ENCODE measurements at regions not wholly inside any gene's neighbourhood (a gene's known extent, or its start where the extent isn't known, plus 50 kb on each side); places are given as distances from the start of the nearest gene placed in this dataset.
"Not testable (repeated sequence)": the region's sequence is repeated elsewhere in the genome, so short reads cannot be mapped to it uniquely, and the experiment has no call there.

GRCh38 chr6:26720663-26721218, 61.2 kb upstream of the ZNF322 start:
- peak; percentile 23 for FAIRE-seq

GRCh38 chr6:26730019-26730766, 70.6 kb upstream of the ZNF322 start:
- FAIRE-seq = not testable (repeated sequence)

GRCh38 chr6:26734776-26735472, 75.4 kb upstream of the ZNF322 start:
- peak; percentile 95 for FAIRE-seq

DNA sequence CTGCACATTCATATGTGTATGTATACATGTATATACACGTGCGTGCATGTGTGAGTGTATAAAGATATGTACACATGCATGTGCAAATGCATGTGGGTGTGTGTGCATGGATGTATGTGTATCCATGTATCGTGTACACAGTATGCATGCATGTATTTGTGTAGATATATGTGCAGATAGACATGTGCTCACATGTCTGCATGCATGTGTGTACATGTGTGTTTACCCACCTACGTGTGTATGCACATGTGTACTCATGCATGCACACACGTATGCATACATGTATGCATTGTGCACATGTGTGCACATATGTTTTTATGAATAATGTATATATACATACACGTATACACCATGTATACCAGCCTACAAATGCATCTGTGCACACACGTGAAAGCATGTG, 80.3 kb upstream of the ZNF322 start:
- FAIRE-seq = no peak

DNA sequence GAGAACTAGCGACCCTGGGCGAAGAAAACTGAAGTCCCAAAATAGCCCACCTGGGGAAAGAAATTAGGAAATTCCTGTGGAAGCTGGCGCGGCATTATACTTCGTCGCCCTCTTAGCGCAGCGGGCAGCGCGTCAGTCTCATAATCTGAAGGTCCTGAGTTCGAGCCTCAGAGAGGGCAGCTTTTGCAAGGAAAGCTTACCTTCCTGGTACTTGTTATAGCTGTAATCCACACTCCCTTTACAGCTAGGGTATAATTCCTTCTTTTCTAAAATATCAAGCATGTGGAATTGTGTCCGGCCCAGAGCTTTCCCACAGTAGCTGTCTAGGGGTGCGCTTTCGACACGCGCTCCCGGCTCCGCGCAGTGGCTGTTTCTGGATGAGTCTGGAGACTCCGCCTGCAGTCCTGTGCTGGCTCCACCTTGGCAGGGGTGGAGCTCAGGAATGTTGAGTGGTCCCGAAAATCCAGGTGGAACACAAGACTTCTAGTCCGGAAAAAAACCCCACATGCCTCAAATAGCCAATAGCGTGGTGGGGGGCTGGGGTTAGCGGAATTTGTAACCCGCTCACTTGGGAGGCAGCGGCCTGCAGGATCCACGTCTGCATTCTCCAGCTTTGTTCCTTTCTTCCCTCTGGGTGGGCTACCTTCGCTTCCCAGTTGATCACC, 83.7 kb upstream of the ZNF322 start:
- peak; percentile 88 for FAIRE-seq

- FAIRE-seq = no peak
Measured at GRCh38 chr6:26743941-26744699, 84.6 kb upstream of the ZNF322 start.

DNA sequence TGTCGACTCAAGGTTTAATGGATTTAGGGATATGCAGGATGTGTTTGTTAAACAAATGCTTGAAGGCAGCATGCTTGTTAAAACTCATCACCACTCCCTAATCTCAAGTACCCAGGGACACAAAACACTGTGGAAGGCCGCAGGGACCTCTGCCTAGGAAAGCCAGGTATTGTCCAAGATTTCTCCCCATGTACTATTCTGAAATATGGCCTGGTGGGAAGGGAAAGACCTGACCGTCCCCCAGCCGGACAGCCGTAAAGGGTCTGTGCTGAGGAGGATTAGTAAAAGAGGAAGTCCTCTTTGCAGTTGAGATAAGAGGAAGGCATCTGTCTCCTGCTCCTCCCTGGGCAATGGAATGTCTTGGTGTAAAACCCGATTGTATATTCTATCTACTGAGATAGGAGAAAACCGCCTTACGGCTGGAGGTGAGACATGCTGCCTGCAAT, 85.3 kb upstream of the ZNF322 start:
- FAIRE-seq = not testable (repeated sequence)

DNA sequence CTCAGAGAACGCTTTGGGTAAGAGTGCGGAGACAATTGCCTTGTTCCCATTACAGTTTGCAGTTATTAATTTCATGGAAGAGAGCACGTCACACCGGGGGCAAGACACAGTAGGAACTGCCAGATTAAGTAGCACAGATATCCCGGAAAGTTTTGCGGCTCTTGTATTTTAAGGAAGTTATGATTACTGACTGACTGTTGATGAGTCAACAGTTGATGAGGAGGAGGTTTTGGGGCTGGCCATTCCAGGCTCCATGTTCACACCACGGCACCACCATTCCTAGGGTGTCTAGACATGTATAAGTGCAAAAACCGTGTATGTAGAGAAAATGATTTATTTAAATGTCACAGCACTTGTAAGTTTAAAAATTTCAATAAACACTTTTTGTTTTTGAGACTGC, 86.4 kb upstream of the ZNF322 start:
- not testable (repeated sequence) for FAIRE-seq

- not testable (repeated sequence) for FAIRE-seq
Measured at GRCh38 chr6:26749126-26749758, 89.7 kb upstream of the ZNF322 start.

DNA sequence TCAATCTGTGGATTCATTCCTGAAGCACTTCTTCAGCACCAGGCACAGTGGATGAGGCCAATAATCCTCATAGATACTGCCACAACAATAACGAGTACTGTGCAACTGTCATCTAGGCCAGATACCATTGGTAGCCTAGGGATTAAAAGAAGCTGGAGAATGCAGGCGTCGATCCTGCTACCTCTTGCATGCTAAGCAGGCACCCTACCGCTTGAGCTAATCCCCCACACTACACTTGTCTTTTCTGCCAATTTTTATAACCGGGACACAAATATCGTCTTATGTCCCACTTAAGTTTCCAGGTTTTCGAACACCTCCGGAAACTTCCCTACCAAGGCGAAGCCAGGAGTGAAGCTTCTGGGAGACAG, 90.2 kb upstream of the ZNF322 start:
- FAIRE-seq = not testable (repeated sequence)

GRCh38 chr6:26754212-26754611, 94.7 kb upstream of the ZNF322 start:
- FAIRE-seq = no peak

DNA sequence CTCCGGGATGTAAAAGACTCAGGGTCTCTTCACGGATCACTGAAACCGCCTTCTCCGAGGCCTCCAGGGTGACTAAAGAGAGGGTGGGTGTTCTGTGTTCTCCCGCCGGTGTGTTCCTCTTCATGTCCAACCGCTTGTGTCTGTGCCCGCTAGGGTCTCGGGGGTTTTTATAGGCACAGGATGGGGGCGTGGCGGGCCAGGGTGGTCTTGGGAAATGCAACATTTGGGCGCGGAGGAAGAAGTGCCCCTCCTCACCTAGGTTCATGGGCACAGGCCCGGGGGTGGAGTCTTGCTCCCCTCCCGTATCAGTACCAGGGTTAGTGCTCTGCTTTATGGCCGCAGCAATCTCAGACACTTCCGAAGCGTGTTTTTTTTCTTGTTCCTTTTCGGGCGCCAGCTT, 95.3 kb upstream of the ZNF322 start:
- FAIRE-seq = not testable (repeated sequence)

- not testable (repeated sequence) for FAIRE-seq
Measured at GRCh38 chr6:26756067-26756805, 96.7 kb upstream of the ZNF322 start.

DNA sequence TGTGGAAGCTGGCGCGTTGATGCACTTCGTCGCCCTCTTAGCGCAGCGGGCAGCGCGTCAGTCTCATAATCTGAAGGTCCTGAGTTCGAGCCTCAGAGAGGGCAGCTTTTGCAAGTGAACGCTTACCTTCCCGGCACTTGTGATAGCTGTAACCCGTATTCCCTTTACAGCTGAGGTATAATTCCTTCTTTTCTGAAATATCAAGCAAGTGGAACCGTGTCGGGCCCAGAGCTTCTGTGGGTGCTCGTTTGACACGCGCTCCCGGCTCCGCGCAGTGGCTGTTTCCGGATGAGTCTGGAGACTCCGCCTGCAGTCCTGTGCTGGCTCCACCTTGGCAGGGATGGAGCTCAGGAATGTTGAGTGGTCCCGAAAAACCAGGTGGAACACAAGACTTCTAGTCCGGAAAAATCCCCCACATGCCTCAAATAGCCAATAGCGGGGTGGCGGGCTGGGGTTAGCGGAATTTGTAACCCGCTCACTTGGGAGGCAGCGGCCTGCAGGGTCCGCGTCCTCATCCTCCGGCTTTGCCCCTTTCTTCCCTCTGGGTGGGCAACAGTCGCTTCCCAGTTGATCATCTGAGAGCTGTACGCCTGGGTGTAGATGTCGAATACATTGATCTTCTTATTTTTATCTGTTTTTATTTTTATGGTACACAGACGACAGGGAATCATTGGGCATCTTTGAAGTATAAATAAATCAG, 106.8 kb upstream of the ZNF322 start:
- FAIRE-seq = peak; percentile 93

DNA sequence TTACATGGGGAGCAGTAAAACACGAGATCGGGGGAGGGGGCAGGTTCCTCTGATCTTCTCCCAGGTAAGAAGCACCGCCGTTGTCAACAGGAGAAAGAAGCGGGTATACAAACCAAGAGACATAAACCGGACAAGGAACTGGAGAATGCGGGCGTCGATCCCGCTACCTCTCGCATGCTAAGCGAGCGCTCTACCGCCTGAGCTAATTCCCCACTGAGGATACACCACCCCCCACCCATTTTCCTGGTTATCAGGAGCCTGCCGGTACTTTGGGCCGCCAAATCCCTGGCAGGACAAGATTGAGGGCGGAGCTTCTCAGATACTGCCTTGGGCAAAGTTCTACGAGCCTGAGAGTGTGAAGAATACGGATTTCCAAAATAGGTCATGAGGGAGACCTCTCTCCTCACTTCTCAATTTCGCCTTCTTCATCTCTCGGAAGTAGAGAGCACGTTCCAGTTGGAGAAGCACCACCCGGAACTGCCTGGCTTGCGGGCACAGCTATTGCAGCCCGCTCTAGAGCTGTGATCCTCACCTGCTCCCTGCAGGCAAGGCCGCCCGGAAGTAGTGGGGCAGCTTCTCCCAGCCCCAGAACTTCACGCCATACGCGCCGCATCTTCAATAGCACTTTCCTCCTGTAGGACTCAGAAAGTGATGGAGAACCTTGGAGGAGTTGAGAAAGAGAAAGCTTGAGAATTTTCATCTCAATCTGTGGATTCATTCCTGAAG, 111.6 kb upstream of the ZNF322 start:
- not testable (repeated sequence) for FAIRE-seq

DNA sequence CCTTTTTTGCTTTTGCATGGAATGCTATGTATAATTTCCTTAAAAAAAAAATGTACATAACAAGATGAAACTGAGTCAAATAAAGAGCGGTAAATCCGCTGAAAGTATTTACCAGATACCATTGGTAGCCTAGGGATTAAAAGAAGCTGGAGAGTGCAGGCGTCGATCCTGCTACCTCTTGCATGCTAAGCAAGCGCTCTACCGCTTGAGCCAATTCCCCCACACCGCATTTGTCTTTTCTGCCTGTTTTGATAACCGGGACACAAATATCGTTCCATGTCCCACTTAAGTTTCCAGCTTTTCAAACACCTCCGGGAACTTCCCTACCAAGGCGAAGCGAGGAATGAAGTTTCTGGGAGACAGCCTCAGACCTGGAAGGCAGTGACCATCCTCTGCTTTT, 113.9 kb upstream of the ZNF322 start:
- peak; percentile 84 for FAIRE-seq

DNA sequence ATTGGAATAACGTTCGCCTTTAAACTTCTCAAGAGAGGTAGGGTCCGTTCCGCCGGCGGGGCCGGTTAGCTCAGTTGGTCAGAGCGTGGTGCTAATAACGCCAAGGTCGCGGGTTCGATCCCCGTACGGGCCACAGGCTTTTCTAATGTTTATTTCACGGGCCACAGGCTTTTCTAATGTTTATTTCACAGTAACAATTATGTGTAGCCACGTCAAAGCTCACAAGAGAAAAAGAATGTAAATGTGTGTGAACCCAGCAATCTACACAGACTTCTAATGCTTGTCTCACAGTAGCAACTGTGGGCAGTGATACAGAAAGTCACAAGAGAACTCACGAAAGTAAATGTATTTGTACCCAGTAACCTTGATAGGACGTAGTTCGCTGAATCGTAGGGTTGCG, 121.0 kb upstream of the ZNF322 start:
- peak; percentile 36 for FAIRE-seq

DNA sequence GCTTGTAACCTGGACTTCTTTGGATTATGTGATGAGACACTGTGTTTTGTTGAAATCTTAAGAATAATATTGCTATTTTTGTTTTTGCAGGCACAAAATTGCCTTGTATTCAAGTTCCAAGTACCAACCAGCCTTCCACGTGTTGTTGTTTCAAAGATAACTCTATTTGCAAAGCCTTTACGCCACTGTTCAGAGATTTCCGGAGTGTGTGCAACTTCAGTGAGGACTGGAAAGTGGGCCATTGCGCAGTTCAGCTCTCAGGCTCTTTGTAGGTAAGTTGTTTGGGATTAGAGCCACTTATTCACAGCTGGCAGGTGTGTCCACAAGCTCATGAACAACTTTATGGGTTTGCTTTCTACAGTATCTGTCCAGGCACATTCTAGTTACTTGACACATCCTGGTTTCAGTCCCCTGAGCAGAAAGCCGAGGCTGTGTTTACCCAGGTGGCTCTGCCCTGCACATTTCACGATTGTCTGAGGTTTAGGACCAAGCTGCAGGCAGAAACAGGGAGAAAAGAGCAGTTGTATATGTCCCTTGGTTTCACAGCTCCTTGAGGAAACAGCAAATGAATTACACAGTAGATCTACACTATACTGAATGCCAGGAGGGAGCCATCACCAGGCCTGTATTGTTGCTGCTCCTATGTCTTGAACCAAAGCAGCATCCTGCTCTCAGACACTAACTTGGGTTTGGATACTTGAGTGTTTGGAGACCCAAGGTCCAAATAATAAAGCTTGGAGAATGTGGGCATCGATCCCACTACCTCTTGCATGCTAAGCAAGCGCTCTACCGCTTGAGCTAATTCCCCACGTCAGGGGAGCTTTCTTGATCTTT, 136.1 kb upstream of the ZNF322 start:
- FAIRE-seq = not testable (repeated sequence)
